Transverse colon (tissue), 4 donors: ENCODE measurements at regions not wholly inside any gene's neighbourhood (a gene's known extent, or its start where the extent isn't known, plus 50 kb on each side); places are given as distances from the start of the nearest gene placed in this dataset.

Experiments
- CTCF ChIP-seq, 5 experiments: fragments of 200-600 bp in 3 of 5; fragments of 450-650 bp in 2 of 5; sonication (generic) in 3 of 5; IDR thresholded peaks; 1 replicate in 2 of 5; 2 replicates in 3 of 5; pipeline ENCODE4 v1.5.1; 2016 to 2017; ENCODE audit warnings: antibody characterized with exemption in 5 of 5, inconsistent platforms in 3 of 5, mild to moderate bottlenecking in 2 of 5, moderate library complexity in 1 of 5
- POLR2A ChIP-seq: fragments of 450-650 bp; IDR thresholded peaks from one replicate; pipeline ENCODE4 v1.6.1; 2016; ENCODE audit warnings: antibody characterized with exemption, mild to moderate bottlenecking, moderate library complexity
- POLR2AphosphoS5 ChIP-seq, 3 donors: sonication (generic); formaldehyde crosslinking; IDR thresholded peaks; one replicate each; pipeline ENCODE4 v1.6.1; 2016; ENCODE audit warnings: antibody characterized with exemption in 3 of 3

- TF ChIP-seq CTCF (IDR thresholded peaks at IDR 0.05), result no peak
- TF ChIP-seq POLR2A, result no peak
- TF ChIP-seq POLR2AphosphoS5 (IDR thresholded peaks at IDR 0.05), result no peak
Observed at GRCh38 chr2:209121691-209122090, 302.2 kb upstream of the MAP2 start.
